ENCODE measurements at regions not wholly inside any gene's neighbourhood (a gene's known extent, or its start where the extent isn't known, plus 50 kb on each side); places are given as distances from the start of the nearest gene placed in this dataset.

- TF ChIP-seq MYNN (tag by site-specific recombination; IDR thresholded peaks at IDR 0.05; ENCODE audit: borderline replicate concordance): no peak
- no peak for TF ChIP-seq ZNF558 (tag by site-specific recombination; IDR thresholded peaks at IDR 0.05)
- TF ChIP-seq ZNF600 (tag by site-specific recombination; IDR thresholded peaks at IDR 0.05): no peak
- TF ChIP-seq ZNF148 (tag by site-specific recombination; IDR thresholded peaks at IDR 0.05; ENCODE audit: borderline replicate concordance): no peak
- TF ChIP-seq ZNF571 (tag by site-specific recombination; IDR thresholded peaks at IDR 0.05): no peak
- no peaks in the 10 kb centered on the region for H3K4me1 ChIP-seq (ENCODE audit: control insufficient read depth, insufficient read depth, low read length)
- no peaks in the 10 kb centered on the region for H3K9me3 ChIP-seq (ENCODE audit: control insufficient read depth, insufficient read depth, low read depth, low read length)
- no peak overlapping the region for H3K27ac ChIP-seq (ENCODE audit: extremely low read depth, low read depth, low read length)
- H3K36me3 ChIP-seq (ENCODE audit: control insufficient read depth in 2 of 2, insufficient read depth in 1 of 2, low read length in 2 of 2): no peaks in the 10 kb centered on the region
- CTCF ChIA-PET: interaction anchor here (0.6 to 2.1 kb wide), 4 partner anchors 18 to 493 kb away, joined by 3 to 6 read pairs (median 4); no protein-coding TSS in a partner anchor
- POLR2A ChIA-PET: no interaction called here
- H3K4me3 ChIP-seq (ENCODE audit: low read depth, low read length): no peak overlapping the region
Measured at GRCh38 chr4:108511618-108512017, 108.8 kb upstream of the RPL34 start.

GRCh38 chr4:108502356-108502755 is 118.0 kb upstream of the RPL34 start:
- Histone ChIP-seq H3K4me1 (ENCODE audit: control insufficient read depth, insufficient read depth, low read length) (no peaks in the 10 kb centered on the region), H3K4me3 (ENCODE audit: low read depth, low read length) (no peak overlapping the region), H3K36me3 (ENCODE audit: control insufficient read depth in 2 of 2, insufficient read depth in 1 of 2, low read length in 2 of 2) (no peaks in the 10 kb centered on the region), H3K27ac (ENCODE audit: extremely low read depth, low read depth, low read length) (no peak overlapping the region), H3K9me3 (ENCODE audit: control insufficient read depth, insufficient read depth, low read depth, low read length) (no peaks in the 10 kb centered on the region)
- ChIA-PET POLR2A (no interaction called here), CTCF (interaction anchor here (0.6 to 1.0 kb wide), 2 partner anchors 9 to 29 kb away, joined by 3 to 5 read pairs; no protein-coding TSS in a partner anchor)
- TF ChIP-seq ZNF549 (tag by site-specific recombination; IDR thresholded peaks at IDR 0.05) (no peak), ZNF140 (tag by site-specific recombination; IDR thresholded peaks at IDR 0.05) (no peak), ZNF48 (tag by site-specific recombination; IDR thresholded peaks at IDR 0.05) (no peak), MZF1 (tag by site-specific recombination; IDR thresholded peaks at IDR 0.05; ENCODE audit: borderline replicate concordance) (no peak), ZNF837 (tag by site-specific recombination; IDR thresholded peaks at IDR 0.05) (no peak), ZNF324 (tag by site-specific recombination; IDR thresholded peaks at IDR 0.05) (no peak), ZXDB (tag by site-specific recombination; IDR thresholded peaks at IDR 0.05) (no peak), MYNN (tag by site-specific recombination; IDR thresholded peaks at IDR 0.05; ENCODE audit: borderline replicate concordance) (no peak), PATZ1 (tag by site-specific recombination; IDR thresholded peaks at IDR 0.05) (no peak), ZNF426 (tag by site-specific recombination; IDR thresholded peaks at IDR 0.05) (no peak), ZFP41 (tag by site-specific recombination; IDR thresholded peaks at IDR 0.05; ENCODE audit: borderline replicate concordance) (no peak)

- TF ChIP-seq ZNF777 (tag by site-specific recombination; IDR thresholded peaks at IDR 0.05; ENCODE audit: borderline replicate concordance) (no peak), ZBTB10 (tag by site-specific recombination; IDR thresholded peaks at IDR 0.05) (no peak), ZNF626 (tag by site-specific recombination; IDR thresholded peaks at IDR 0.05) (no peak), ZNF843 (tag by site-specific recombination; IDR thresholded peaks at IDR 0.05) (no peak), ZNF274 (IDR thresholded peaks at IDR 0.05; ENCODE audit: low read length) (no peak), ZNF274 (tag by site-specific recombination; IDR thresholded peaks at IDR 0.05; ENCODE audit: borderline replicate concordance) (no peak), ZNF2 (tag by site-specific recombination; IDR thresholded peaks at IDR 0.05) (no peak), ZNF571 (tag by site-specific recombination; IDR thresholded peaks at IDR 0.05) (no peak), SP2 (tag by site-specific recombination; IDR thresholded peaks at IDR 0.05) (no peak)
- POLR2A ChIA-PET: no interaction called here
- CTCF ChIA-PET: interaction anchor here (0.6 kb wide), 2 partner anchors 472 to 480 kb away, joined by 3 to 6 read pairs; no protein-coding TSS in a partner anchor
Measured at GRCh38 chr4:108498925-108499324, 121.5 kb upstream of the RPL34 start.

More at GRCh38 chr4:108498925-108499324, 121.5 kb upstream of the RPL34 start:
- H3K36me3 ChIP-seq (ENCODE audit: control insufficient read depth in 2 of 2, insufficient read depth in 1 of 2, low read length in 2 of 2): no peaks in the 10 kb centered on the region
- H3K27ac ChIP-seq (ENCODE audit: extremely low read depth, low read depth, low read length): no peak overlapping the region
- no peaks in the 10 kb centered on the region for H3K4me1 ChIP-seq (ENCODE audit: control insufficient read depth, insufficient read depth, low read length)
- no peak overlapping the region for H3K4me3 ChIP-seq (ENCODE audit: low read depth, low read length)
- no peaks in the 10 kb centered on the region for H3K9me3 ChIP-seq (ENCODE audit: control insufficient read depth, insufficient read depth, low read depth, low read length)
